ENCODE measurements at regions not wholly inside any gene's neighbourhood (a gene's known extent, or its start where the extent isn't known, plus 50 kb on each side); places are given as distances from the start of the nearest gene placed in this dataset.

DNA sequence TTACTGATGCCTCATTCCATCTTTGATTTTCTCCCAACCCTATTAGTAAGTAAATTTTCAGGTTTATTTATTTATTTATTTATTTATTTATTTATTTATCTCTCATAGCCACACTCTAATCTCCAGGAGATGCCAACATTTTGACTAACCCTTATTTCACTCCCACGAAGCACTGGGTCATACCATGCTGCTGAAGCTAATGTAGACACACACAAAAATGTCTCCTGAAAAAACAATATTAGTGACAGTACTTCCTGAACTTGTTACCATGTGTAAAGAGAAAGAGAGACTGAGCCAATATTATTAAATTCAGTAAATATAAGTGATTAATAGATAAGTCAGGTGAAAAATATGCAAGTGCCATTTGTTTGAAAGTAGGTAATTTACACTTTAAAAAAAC is 402.7 kb downstream of the C4orf33 start (continued):
- TF ChIP-seq, protein P1, sequence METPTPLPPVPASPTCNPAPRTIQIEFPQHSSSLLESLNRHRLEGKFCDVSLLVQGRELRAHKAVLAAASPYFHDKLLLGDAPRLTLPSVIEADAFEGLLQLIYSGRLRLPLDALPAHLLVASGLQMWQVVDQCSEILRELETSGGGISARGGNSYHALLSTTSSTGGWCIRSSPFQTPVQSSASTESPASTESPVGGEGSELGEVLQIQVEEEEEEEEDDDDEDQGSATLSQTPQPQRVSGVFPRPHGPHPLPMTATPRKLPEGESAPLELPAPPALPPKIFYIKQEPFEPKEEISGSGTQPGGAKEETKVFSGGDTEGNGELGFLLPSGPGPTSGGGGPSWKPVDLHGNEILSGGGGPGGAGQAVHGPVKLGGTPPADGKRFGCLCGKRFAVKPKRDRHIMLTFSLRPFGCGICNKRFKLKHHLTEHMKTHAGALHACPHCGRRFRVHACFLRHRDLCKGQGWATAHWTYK (CRISPR knock-in tag; IDR thresholded peaks at IDR 0.05) = no peak
- no peak for TF ChIP-seq ZBTB1 (CRISPR knock-in tag; IDR thresholded peaks at IDR 0.05; ENCODE audit: borderline replicate concordance, low read depth)

GRCh38 chr4:129514852-129515251 is 418.9 kb downstream of the C4orf33 start:
- no TSS peak for BruUV-seq (replicated peaks)
- H3K4me2 ChIP-seq (ENCODE audit: insufficient read depth, low read length) = no peak overlapping the region
- H3K79me2 ChIP-seq (ENCODE audit: control insufficient read depth, insufficient read depth, low read length) = no peaks in the 10 kb centered on the region
- CTCF ChIA-PET (ENCODE audit: low intra/inter-chr PET ratio) = no interaction called here
- H3K27me3 ChIP-seq (ENCODE audit: control insufficient read depth in 2 of 2, insufficient read depth in 2 of 2, low read length in 2 of 2) = no peaks in the 10 kb centered on the region
- H3K4me3 ChIP-seq = no peak overlapping the region
- ATAC-seq (no peak), DNase-seq (ENCODE audit: extremely low read depth in 1 of 4, low spot score in 3 of 4) (no peak), FAIRE-seq (no peak)
- in situ Hi-C loops (cut with MboI) = no loop called here
- H3K9ac ChIP-seq (ENCODE audit: insufficient read depth in 1 of 2, low read depth in 2 of 2, low read length in 2 of 2) = no peak overlapping the region
- no peaks in the 10 kb centered on the region for H3K9me1 ChIP-seq (ENCODE audit: control insufficient read depth, insufficient read depth, low read length)
- H3K4me1 ChIP-seq (replicated peaks in 1 of 2; ENCODE audit: control insufficient read depth in 2 of 2, insufficient read depth in 2 of 2, low read length in 2 of 2) = no peaks in the 10 kb centered on the region
- no peak overlapping the region for H3K27ac ChIP-seq (ENCODE audit: extremely low read depth, low read depth, low read length)
- POLR2A ChIA-PET = no interaction called here
- H2AFZ ChIP-seq (ENCODE audit: low read depth, low read length) = no peak overlapping the region
- no peaks in the 10 kb centered on the region for H3K36me3 ChIP-seq (ENCODE audit: control insufficient read depth, insufficient read depth, low read length)
- H3K9me3 ChIP-seq (replicated peaks; ENCODE audit: control insufficient read depth, insufficient read depth, low read depth, low read length) = no peaks in the 10 kb centered on the region; the same call in 1 of the 2 replicates
- intact Hi-C loops (cut with micrococcal nuclease) = no loop called here
- H4K20me1 ChIP-seq (replicated peaks; ENCODE audit: control insufficient read depth, insufficient read depth, low read length) = no peaks in the 10 kb centered on the region
- TF ChIP-seq SMAD2 (IDR thresholded peaks at IDR 0.05; ENCODE audit: low read depth, low read length) (no peak), MAZ (CRISPR knock-in tag; conservative IDR thresholded peaks at IDR 0.05 in 1 of 2, IDR thresholded peaks at IDR 0.05 in 1 of 2) (no peak), BHLHE40 (IDR thresholded peaks at IDR 0.05; ENCODE audit: low read length) (no peak), NELFE (IDR thresholded peaks at IDR 0.05; ENCODE audit: insufficient read depth, insufficient read length) (no peak), HNRNPUL1 (IDR thresholded peaks at IDR 0.05; ENCODE audit: low read length) (no peak), ZBTB40 (IDR thresholded peaks at IDR 0.05) (no peak), ZBTB40 (CRISPR knock-in tag; IDR thresholded peaks at IDR 0.05) (no peak)
- TF ChIP-seq, protein P2, sequence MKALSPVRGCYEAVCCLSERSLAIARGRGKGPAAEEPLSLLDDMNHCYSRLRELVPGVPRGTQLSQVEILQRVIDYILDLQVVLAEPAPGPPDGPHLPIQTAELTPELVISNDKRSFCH (CRISPR knock-in tag; IDR thresholded peaks at IDR 0.05) = no peak
- TF ChIP-seq, protein P2 (tag; IDR thresholded peaks at IDR 0.05) = no peak
